Astrocyte (in vitro differentiated cells and primary cell): ENCODE measurements at regions not wholly inside any gene's neighbourhood (a gene's known extent, or its start where the extent isn't known, plus 50 kb on each side); places are given as distances from the start of the nearest gene placed in this dataset.

Experiments
- DNase-seq: peaks from one replicate; pipeline ENCODE4 v3.0.0-alpha.2; 2010; ENCODE audit warnings: low read depth
- FAIRE-seq: peaks from 2 replicates; lab custom pipeline; 2011; peaks lifted over from hg19 to GRCh38; lab: Jason Lieb, UNC
- H2AFZ ChIP-seq: 2 replicates; pipeline ENCODE4 v1.6.0; 2012; ENCODE audit warnings: low read depth, low read length, inconsistent platforms
- H3K27ac ChIP-seq: 2 replicates; pipeline ENCODE4 v1.5.1; 2011; ENCODE audit warnings: low read depth, low read length, inconsistent platforms
- H3K27me3 ChIP-seq: 2 replicates; pipeline ENCODE4 v1.6.0; 2011; ENCODE audit warnings: low read length, inconsistent platforms; ENCODE audit not compliant: insufficient read depth
- H3K36me3 ChIP-seq: 2 replicates; pipeline ENCODE4 v1.5.1; 2011; ENCODE audit warnings: low read length, inconsistent platforms; ENCODE audit not compliant: insufficient read depth
- H3K4me1 ChIP-seq: 2 replicates; pipeline ENCODE4 v1.5.1; 2011; ENCODE audit warnings: low read length, inconsistent platforms; ENCODE audit not compliant: insufficient read depth
- H3K4me2 ChIP-seq: 2 replicates; pipeline ENCODE4 v1.6.0; 2012; ENCODE audit warnings: low read length, inconsistent platforms
- H3K4me3 ChIP-seq: 2 replicates; pipeline ENCODE4 v1.5.1; 2011; ENCODE audit warnings: low read depth, mild to moderate bottlenecking, low read length, inconsistent platforms; ENCODE audit not compliant: insufficient read depth
- H3K79me2 ChIP-seq: 2 replicates; pipeline ENCODE4 v1.6.0; 2012; ENCODE audit warnings: mild to moderate bottlenecking, low read length, inconsistent platforms; ENCODE audit not compliant: insufficient read depth
- H3K9ac ChIP-seq: 2 replicates; pipeline ENCODE4 v1.6.0; 2012; ENCODE audit warnings: mild to moderate bottlenecking, low read length, inconsistent platforms
- H3K9me3 ChIP-seq: 2 replicates; pipeline ENCODE4 v1.5.1; 2012; ENCODE audit warnings: low read depth, mild to moderate bottlenecking, low read length, inconsistent platforms; ENCODE audit not compliant: insufficient read depth
- H4K20me1 ChIP-seq: 2 replicates; pipeline ENCODE4 v1.6.0; 2012; ENCODE audit warnings: low read length, inconsistent platforms; ENCODE audit not compliant: insufficient read depth
- H3K27ac Mint-ChIP-seq: one replicate; pipeline ENCODE4 v1.8.0; 2021; ENCODE audit warnings: mild to moderate bottlenecking, mixed read lengths; ENCODE audit not compliant: unreplicated experiment
- H3K27me3 Mint-ChIP-seq: one replicate; pipeline ENCODE4 v1.8.0; 2021; ENCODE audit warnings: low read depth, mixed read lengths; ENCODE audit not compliant: unreplicated experiment
- H3K36me3 Mint-ChIP-seq: one replicate; pipeline ENCODE4 v1.8.0; 2021; ENCODE audit warnings: low read depth, mixed read lengths; ENCODE audit not compliant: unreplicated experiment
- H3K4me1 Mint-ChIP-seq: one replicate; pipeline ENCODE4 v1.8.0; 2021; ENCODE audit warnings: low read depth, mixed read lengths; ENCODE audit not compliant: unreplicated experiment
- H3K4me3 Mint-ChIP-seq: one replicate; pipeline ENCODE4 v1.8.0; 2021; ENCODE audit warnings: mild to moderate bottlenecking, moderate library complexity, mixed read lengths; ENCODE audit not compliant: unreplicated experiment
- H3K9me3 Mint-ChIP-seq: one replicate; pipeline ENCODE4 v1.8.0; 2021; ENCODE audit warnings: mild to moderate bottlenecking, mixed read lengths; ENCODE audit not compliant: unreplicated experiment
- EZH2 ChIP-seq: IDR thresholded peaks from 2 replicates; pipeline ENCODE4 v1.6.1; 2012; ENCODE audit warnings: mild to moderate bottlenecking, low read length, inconsistent platforms; ENCODE audit not compliant: insufficient read depth
- TF ChIP-seq, protein P1 (sequence below): IDR thresholded peaks from 2 replicates; pipeline ENCODE4 v1.5.1; 2011; ENCODE audit warnings: low read depth, mild to moderate bottlenecking, inconsistent platforms, low read length, moderate library complexity; ENCODE audit not compliant: insufficient read depth

DNA sequence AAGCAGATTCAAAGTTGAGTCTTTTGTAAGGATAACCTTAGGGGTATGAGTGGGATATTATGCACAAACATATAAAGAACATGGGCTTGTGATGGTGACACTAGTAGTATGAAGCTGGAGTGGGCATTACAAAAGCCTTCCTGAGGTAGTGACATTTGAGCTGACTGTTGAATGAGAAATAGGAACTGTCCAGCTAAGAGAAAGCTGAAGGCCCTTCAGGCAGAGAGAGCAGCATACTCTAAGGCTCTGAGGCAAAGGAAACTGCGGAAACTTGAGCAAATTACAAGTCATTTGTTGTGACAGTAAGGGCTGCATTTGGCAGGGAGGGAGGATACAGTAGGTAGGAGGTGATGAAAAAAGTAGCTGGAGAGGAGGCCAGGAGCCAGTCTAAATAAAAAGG lies 190.7 kb upstream of the CD96 start:
- TF ChIP-seq EZH2 = no peak
- TF ChIP-seq, protein P1, sequence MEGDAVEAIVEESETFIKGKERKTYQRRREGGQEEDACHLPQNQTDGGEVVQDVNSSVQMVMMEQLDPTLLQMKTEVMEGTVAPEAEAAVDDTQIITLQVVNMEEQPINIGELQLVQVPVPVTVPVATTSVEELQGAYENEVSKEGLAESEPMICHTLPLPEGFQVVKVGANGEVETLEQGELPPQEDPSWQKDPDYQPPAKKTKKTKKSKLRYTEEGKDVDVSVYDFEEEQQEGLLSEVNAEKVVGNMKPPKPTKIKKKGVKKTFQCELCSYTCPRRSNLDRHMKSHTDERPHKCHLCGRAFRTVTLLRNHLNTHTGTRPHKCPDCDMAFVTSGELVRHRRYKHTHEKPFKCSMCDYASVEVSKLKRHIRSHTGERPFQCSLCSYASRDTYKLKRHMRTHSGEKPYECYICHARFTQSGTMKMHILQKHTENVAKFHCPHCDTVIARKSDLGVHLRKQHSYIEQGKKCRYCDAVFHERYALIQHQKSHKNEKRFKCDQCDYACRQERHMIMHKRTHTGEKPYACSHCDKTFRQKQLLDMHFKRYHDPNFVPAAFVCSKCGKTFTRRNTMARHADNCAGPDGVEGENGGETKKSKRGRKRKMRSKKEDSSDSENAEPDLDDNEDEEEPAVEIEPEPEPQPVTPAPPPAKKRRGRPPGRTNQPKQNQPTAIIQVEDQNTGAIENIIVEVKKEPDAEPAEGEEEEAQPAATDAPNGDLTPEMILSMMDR = no peak
- H3K9me3 Mint-ChIP-seq = peaks cover 7% of the 10 kb centered on the region
- peak; percentile 49 for FAIRE-seq

DNA sequence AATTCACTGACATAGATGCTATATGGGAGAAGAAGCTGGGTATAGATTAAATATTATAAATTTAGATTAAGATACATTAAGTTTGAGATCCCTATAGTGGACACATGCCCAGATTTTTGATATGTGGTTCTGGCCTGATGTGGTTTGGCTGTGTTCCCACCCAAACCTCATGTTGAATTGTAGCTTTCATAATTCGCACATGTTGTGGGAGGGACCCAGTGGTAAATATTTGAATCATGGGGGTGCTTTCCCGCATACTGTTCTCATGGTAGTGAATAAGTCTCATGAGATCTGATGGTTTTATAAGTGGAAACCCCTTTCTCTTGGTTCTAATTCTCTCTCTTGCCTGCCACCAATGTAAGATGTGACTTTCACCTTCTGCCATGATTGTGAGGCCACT lies 189.4 kb upstream of the CD96 start:
- Histone ChIP-seq H3K27ac (no peak overlapping the region), H4K20me1 (no peaks in the 10 kb centered on the region), H3K9ac (no peak overlapping the region), H3K79me2 (no peaks in the 10 kb centered on the region), H2AFZ (no peak overlapping the region), H3K4me3 (no peak overlapping the region), H3K27me3 (no peaks in the 10 kb centered on the region), H3K9me3 (no peaks in the 10 kb centered on the region), H3K4me2 (no peak overlapping the region), H3K36me3 (no peaks in the 10 kb centered on the region), H3K4me1 (no peaks in the 10 kb centered on the region)
- TF ChIP-seq EZH2 = no peak
- TF ChIP-seq, protein P1 = no peak
- FAIRE-seq (no peak), DNase-seq (no peak)
- Mint-ChIP-seq H3K4me3 (no peak overlapping the region), H3K27me3 (no peaks in the 10 kb centered on the region), H3K4me1 (no peaks in the 10 kb centered on the region), H3K27ac (no peak overlapping the region), H3K36me3 (no peaks in the 10 kb centered on the region), H3K9me3 (peaks cover 3% of the 10 kb centered on the region)

More for the DNA sequence above, 190.7 kb upstream of the CD96 start:
- Mint-ChIP-seq H3K27me3 (no peaks in the 10 kb centered on the region), H3K4me3 (no peak overlapping the region), H3K27ac (no peak overlapping the region), H3K4me1 (no peaks in the 10 kb centered on the region), H3K36me3 (no peaks in the 10 kb centered on the region)
- no peak for DNase-seq
- no peaks in the 10 kb centered on the region for H4K20me1 ChIP-seq
- H3K27ac ChIP-seq = no peak overlapping the region
- H3K27me3 ChIP-seq = no peaks in the 10 kb centered on the region
- H3K4me1 ChIP-seq = no peaks in the 10 kb centered on the region
- no peak overlapping the region for H2AFZ ChIP-seq
- no peaks in the 10 kb centered on the region for H3K36me3 ChIP-seq
- no peaks in the 10 kb centered on the region for H3K79me2 ChIP-seq
- no peak overlapping the region for H3K4me3 ChIP-seq
- H3K9me3 ChIP-seq = no peaks in the 10 kb centered on the region
- H3K9ac ChIP-seq = no peak overlapping the region
- H3K4me2 ChIP-seq = no peak overlapping the region

DNA sequence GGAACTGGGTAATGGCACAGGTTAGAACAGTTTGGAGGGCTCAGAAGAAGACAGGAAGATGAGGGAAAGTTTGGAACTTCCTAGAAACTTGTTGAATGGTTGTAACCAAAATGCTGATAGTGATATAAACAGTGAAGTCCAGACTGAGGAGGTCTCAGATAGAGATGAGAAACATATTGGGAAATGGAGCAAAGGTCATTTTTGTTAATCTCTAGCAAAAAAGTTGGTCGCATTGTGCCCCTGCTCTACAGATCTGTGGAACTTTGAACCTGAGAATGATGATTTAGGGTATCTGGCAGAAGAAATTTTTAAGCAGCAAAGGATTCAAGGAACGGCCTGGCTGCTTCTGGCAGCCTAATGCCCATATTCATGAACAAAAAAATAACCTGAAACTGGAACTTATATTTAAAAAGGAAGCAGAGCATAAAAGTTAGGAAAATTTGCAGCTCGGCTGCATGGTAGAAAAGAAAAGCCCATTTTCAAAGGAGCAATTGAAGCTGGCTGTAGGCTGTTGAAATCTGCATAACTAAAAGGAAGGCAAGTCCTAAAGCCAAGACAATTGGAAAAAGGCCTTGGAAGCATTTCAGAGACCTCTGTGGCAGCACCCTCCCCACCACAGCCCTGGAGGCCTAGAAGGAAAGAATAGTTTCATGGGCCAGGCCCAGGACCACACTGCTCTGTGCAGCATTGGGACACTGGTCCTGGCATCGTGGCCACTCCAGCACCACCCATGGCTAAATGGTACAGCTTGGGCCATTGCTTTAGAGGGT lies 182.6 kb upstream of the CD96 start:
- H4K20me1 ChIP-seq = no peaks in the 10 kb centered on the region
- FAIRE-seq (no peak), DNase-seq (no peak)
- H3K9ac ChIP-seq = no peak overlapping the region
- Mint-ChIP-seq H3K36me3 (no peaks in the 10 kb centered on the region), H3K9me3 (no peaks in the 10 kb centered on the region), H3K27ac (no peak overlapping the region), H3K27me3 (no peaks in the 10 kb centered on the region), H3K4me1 (peaks cover 5% of the 10 kb centered on the region), H3K4me3 (no peak overlapping the region)
- no peak overlapping the region for H3K27ac ChIP-seq
- H3K36me3 ChIP-seq = no peaks in the 10 kb centered on the region
- H3K27me3 ChIP-seq = no peaks in the 10 kb centered on the region
- no peaks in the 10 kb centered on the region for H3K9me3 ChIP-seq
- no peaks in the 10 kb centered on the region for H3K4me1 ChIP-seq
- no peak overlapping the region for H3K4me2 ChIP-seq
- no peak overlapping the region for H2AFZ ChIP-seq
- H3K4me3 ChIP-seq = no peak overlapping the region
- TF ChIP-seq EZH2 = no peak
- TF ChIP-seq, protein P1 = no peak
- H3K79me2 ChIP-seq = no peaks in the 10 kb centered on the region
